Activated gamma-delta T cell treated with Interleukin-2 at 50 U/mL for 16 hours (primary cell): ENCODE measurements at regions not wholly inside any gene's neighbourhood (a gene's known extent, or its start where the extent isn't known, plus 50 kb on each side); places are given as distances from the start of the nearest gene placed in this dataset.

Experiments used
- DNase-seq: peaks from one replicate; pipeline ENCODE4 v3.0.0-alpha.2; 2020

DNA sequence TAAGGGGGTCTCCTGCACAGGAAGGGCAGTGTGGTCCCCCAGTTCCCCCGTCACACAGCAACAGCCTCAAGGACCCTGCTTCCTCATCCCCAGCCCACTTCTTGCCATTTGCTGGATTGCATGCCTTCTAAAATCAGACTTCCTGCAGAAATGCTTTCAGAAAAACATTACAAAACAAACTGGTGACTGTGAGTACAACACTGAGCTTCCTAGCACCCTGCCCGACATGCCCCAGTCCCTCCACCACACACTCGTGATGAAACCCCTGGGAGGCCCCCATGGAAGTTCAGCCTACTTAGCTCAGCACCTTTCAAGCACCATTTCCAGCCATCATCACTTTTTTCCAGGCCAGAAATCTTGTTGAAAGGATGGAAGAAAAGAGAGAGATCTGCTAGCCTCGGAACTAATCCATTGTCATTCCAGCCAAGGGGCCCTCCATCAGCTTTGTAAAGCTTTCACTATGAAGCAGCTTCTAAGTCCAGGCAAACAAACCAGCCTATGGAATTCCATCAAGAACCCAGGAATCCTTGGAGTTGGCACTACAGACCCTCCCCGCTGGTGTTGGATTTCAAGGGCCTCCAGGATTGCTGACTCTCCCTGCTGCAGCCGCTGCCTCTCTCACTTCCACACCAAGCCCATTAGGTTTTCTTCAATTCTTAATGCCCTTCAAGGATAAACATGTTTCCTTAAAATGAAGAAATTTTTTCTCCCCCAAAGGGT lies 114.6 kb downstream of the C5orf15 start:
- no peak for DNase-seq

DNA sequence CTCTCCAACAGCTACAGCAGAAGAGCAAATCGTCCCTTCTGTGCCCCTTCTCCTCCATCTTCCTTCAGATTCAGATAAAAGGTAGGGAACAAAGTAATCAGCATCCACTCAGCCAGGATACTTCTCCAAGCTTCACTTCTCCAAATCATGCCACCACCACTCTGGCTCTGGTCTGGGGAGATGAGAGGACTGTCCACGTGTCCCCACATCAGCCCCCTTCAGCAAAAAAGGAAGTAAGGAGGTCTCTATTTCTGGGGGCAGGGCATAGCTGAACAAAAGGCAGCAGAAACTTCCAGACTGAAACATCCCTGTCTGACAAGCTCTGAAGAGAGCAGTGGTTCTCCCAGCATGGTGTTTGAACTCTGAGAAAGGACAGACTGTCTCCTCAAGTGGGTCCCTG lies 116.9 kb downstream of the C5orf15 start:
- no peak for DNase-seq

DNA sequence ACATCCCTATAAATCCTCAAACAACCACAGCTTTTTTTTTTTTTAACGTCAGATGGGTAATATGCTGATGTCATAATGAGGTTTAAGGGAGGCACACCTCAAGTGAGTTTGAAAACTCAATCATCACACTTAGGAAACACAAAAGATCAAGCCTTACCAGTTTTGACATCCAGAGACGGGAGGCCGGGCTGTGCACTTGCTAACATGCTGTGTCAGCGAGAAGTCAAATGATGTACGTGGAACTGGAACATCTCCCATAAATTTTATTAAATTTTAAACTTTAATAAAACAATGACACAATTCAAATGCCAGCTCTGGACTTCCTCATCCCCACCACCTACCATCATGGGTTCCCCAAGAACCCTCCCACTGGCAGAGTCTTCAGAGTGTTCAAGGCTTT lies 117.6 kb downstream of the C5orf15 start:
- DNase-seq: no peak

DNA sequence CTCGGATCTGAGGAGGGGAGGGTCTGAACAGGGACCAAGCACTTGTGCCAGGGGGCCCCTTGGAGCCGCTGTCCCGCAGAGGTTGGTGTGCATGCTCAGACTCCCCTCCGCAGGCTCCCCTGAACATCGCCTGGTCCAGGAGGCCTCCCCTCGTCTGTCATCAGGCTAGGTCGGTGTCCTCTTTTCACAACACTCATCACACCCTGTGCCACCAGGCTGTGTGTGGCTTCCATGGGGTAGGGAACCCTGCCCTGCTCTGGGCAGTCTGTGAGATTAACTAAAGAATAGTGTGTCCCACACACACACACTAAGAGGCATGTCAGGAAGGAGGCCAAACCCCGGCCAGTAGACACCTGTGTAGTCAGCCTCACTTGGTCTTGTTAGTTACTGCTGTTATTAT lies 119.3 kb downstream of the C5orf15 start:
- no peak for DNase-seq

DNA sequence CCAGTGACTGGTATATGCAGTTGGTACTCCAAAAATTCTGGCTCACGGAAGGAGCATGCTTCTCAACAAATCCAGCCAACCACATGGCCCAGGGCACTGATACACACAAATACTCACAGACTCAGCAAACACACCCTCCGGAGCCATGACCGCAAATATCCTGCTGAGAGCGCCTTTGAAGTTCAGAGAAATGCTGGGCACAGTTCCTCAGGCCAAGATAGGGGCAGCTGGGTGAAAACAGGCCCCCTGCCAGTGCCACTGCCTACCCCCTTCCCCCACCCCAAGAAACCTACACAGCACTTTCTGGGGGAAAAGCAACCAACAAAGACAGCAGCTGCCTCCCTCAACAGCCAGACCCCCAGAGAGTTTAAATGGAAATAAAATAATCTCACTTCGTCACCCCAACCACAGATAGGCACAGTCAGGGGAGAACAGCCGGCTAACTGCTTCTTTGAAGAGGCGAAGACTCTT lies 120.0 kb downstream of the C5orf15 start:
- no peak for DNase-seq

DNA sequence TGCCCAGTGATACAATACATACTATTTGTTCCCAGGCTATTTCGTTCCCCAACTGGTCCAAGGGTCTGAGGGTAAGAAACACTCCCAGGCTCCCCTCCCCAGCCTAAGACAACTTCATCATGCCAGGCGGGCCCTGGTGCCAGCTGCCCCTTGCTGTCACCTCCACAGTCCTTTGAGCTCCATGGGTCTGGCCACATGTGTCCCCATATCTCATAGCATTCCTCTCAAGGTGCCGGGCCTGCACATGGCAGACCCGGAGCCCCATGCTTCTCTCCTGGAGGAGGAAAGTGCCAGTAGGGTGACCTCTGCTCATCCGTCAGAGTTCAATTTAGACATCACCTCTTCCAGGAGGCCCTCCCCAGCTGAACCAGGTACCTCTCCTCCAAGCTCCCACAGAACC lies 120.5 kb downstream of the C5orf15 start:
- DNase-seq: no peak

DNA sequence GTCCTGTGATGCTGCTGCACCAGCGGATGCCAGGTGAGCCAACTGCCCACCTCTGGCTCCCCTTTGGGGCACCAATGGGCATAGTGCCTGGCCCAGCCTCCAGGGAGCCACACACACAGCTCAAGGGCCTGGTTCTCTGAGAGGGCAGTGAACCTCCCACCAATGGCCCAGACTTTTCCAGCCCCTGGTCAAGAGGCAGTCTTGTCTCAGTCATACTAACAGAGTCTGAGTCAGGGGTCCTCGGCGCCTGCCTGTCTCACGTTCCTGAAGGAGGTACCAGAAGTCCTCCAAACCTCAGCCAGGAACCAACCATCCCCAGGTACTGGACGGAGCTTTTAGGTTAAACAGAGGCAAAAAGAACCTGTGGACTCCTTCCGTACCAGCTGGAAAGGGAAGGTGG lies 121.1 kb downstream of the C5orf15 start:
- no peak for DNase-seq

DNA sequence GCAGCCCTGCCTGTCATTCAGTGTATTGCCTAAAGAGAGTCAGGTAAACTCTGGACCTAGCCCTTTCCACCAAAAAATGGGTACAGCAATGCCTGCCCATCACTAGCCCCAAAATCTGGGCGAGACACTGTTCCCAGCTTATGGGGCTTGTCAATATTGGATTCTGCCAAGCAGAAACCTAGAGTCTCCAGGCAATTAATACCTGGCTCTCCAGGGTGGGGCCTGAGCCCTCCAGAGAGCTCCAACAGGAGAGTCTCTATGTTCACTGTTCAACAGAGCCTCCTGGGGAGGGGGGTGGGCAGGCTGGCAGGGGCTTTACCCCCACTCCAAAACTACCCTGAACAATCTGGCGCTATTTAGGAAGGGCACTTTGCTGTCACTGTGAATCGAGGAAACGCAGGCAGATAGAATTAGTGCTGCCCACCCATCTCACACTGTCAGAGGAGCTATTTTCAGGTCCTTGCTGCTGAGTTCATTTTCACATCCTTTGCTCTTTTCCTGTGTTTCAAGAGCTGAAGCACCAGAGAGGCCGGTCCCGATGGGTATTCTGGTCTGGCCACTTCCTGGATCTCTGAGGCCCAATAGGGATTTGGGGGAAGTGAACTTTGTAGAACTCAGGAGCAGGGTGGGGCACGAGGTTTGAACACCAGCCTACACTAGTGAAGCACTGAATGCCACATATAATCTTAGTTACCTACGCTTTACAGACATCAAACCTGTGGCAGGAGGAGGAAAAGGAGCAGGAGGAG lies 121.8 kb downstream of the C5orf15 start:
- no peak for DNase-seq

DNA sequence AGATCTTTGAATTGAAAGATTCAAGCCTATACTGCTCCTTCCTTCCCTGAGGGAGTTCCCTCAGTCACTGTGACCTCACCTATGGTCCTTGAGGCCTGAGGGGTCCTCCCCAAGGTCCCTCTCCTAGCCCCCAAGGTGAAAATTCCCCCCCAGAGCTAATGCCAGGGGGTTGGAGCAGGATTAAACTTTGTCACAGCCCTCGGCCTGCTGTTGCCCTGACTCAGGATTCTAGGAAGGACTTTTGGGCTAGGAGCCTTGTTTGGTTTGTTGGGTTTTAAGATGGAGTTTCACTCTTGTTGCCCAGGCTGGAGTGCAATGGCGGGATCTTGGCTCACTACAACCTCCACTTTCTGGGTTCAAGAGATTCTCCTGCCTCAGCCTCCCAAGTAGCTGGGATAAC lies 123.2 kb downstream of the C5orf15 start:
- DNase-seq: no peak

DNA sequence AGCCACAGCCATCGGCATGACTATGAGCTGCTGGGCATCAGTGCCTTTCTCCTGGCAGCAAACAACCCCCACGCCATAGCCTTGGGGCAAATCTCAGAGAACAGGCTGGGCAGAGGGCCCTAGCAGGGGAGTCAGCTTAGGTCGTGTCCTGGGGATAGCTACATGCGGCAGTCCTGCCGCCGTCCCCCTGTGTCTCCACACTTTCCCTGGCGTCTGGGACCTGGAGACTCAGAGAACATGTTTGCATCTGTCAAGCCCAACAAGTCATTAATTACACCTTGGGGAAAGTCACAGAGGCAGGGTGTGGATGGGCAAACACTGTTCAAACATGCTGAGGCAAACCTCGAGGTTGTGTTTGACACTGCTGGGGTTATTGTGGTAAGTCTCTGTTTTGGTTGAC lies 123.6 kb downstream of the C5orf15 start:
- DNase-seq: no peak

DNA sequence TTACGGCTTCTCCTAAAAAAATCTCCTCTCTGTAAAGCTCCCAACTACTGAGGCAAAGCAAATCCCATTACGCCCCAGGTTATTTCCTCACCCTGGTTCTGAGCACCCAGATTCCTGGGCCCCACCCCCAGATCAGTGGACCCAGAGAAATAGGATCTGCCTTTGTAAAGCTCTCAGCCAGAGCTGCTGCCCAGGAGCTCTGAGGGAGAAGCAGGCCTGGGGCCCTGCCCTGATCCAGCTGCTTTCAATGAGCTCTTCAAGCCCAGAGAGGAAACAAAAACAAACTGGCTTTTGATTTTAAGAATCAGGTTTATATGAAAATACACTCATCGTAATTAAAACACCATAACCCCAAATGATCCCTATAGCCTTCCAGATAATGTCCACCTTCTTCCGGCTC lies 124.5 kb downstream of the C5orf15 start:
- DNase-seq: no peak

DNA sequence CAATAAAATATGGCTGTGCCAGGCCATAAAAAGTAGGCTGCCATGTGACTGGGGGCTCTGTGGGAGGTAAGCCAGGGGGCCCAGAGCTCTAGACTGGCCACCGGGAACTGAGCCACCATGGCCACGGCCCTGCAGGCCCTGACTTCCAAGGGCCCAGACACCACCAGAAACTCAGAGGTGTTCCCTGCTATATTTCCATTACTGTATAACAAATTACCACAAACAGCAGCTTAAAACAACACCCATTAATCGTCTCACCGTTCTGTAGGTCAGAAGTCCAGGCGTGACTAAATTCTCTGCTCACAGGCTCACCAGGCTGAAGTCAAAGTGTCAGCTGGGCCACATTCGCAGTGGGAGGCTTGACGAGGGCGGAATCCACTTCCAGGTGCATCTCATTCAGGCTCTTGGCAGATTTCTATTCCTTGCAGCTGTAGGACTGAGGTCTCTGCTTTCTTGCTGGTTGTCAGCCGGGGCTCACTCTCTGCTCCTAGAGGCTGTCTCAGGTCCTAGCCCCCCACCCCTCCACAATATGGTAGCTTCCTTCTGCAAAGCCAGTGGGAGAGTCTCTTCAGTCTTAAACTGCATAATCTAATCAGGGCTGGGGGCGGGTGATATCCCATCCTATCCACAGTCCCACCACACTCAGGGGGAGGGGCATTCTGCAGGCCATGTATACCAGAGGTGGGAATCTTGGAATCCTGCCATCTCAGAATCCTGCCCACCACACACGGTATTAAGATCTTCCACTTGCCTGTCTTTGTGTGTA lies 125.4 kb downstream of the C5orf15 start:
- no peak for DNase-seq

DNA sequence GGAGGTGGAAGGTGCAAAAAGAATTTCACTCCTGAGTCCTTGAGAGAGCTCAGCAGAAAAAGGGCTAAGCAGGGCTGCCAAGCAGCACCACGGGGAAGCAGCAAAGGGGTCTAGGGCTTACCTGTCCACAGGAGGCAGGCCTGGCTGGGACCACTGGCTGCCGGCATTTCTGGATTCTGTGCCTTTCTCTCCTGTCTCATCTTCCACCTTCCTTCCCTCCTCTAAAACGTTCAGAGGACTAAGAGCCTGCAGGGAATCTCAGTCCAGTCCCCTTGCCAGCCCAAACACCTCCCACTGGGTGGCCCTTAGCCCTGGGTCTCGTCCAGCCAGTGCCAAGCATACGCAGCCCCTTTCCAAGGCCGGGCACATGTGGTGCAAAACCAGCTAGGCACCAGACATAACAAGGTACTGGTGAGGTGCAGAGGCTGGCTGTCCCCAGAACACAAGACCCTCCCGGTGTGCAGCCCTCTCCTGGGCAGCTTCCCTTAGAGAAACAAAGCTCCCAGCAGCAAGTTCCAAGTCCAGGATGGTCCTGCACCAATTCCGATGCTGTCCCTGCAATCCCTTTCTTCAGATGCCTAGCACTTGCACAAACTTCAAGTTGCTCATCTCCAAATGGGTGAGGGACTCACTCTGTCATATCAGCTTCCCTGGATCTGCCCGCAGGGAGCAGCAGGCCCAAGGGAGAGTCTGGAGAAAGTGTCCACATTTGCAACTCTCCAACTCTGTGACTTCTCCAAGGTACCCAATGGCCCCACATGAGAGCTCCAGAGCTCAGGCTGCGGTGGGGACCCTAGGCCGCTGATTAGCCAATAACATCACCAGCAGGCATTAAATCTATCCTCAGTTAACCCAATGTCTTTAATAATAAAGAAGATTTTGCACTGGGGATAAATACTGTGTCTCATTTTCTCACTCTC lies 126.3 kb downstream of the C5orf15 start:
- no peak for DNase-seq

DNA sequence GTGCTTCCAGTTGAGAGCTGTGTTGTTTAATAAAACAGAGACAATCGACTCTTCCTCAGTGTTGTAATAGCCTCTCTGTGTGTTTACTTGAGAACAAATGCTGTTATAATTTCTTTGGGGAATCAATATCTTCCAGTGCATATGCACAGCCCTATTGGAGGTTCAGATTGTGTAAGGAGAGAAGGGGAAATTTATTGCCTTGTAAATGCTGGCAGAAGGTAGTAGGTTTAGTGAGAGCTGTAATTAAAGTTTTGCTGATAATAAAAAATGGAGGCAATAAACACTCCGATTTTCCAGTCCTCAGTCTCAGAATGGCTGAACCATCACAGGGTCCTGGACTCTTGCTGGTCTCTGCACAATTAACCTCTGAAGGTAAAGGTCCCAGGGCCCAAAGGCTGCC lies 128.3 kb downstream of the C5orf15 start:
- DNase-seq: no peak

DNA sequence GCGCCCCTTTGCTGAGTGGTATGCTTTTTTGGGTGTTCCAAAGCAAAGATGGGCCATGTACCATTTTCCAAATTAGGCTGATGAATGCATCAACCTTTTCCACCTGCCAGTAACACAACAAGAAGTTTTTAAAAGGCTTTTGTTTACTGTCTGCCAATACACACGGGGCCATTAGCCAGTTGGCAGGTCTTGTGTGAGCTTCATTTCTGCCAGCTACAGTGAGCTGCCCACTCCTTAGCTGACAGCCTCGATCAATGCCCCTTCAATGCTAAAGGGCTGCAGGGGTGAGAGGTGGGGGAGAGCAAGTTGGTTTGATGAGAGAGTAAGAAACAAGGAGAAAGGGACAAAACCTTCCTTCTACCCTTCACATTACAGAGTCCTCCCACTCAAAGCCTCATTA lies 128.7 kb downstream of the C5orf15 start:
- DNase-seq: no peak

DNA sequence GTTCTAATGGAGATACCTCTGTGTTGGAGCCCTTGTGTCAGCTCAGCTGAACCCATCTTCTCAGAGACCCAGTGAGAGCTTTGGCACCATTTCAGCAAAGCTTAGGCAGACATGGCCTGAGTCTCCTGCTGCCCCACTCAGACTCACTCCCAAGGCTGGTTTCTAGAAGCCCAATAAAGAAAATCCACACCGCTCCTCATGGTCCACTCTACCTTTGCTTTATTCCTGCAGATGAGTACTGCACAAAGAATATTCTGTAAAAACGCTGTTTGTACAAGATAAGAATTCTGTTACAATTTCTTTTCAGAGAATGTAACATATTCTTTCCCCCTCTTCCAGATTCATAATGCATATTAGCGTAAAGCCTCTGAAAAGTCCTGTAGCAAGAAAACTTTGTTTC lies 129.3 kb downstream of the C5orf15 start:
- DNase-seq: no peak

DNA sequence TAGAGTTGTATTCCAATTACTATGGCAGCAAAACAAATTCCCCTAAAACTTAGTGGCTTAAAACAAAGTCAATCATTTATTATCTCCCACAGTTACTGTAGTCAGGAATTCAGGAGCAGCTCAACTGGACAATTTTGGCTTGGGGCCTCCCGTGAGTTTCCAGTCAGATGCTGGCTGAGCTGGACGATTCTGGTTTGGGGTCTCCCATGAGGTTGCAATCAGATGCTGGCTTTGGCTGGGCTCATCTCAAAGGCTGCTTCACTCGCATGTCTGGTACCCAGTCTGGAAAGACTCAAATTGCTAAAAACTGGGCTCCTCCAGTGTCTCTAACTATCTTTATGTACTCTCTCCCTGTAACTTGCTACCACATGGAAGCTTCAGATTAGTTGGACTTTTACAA lies 130.1 kb downstream of the C5orf15 start:
- no peak for DNase-seq

DNA sequence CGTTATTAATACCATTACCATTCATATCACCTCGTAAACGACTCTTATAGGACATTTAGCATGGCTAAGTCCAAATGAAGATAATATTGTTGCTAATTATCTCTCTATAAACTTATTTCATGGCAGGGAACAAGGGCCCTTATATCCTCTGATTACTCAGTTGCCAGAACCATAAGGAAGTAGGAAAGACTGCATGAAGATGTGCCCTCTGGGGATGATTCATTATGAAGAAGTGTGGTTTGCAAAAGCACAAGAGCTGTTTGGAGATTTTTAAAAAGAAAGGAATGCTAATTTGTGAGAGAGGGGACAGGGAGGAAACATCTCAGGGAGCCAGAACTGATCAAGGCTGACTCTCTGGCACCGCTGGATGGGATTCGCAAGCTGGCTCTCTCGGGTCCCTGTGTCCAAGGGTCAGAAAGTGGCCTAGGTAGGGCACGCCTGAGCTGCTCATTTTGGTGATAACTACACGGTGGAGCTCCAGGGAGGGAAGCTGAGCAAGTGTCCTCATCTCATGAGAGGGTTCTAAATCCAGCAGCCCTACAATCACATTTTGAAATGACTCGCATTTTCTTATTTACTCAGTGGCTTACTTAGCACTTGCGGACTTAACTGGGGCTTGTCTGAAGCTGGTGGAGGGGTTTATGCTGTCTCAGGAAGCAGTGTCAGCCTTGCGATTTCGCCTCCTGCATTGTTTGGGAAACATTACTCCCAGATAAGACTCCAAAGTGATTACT lies 136.8 kb downstream of the C5orf15 start:
- no peak for DNase-seq

DNA sequence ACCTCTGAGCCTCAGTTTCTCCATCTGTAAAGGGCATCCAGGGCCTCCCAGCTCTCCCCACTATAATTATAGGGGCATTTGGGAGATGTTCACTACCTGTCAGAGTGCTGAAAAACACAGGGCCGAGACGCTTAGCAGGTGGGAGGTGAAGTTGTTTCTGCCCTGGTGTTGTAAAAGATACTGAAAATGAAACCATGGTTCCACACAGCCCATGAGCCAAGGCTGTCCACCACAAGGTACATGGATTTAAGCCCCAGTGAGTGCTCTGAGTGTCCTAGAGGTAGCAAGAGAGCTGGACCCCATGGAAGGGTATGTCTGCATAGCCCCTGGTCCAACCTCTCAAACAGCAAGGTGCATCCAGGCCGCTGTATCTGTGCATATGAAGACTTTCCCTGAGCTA lies 137.5 kb downstream of the C5orf15 start:
- no peak for DNase-seq

DNA sequence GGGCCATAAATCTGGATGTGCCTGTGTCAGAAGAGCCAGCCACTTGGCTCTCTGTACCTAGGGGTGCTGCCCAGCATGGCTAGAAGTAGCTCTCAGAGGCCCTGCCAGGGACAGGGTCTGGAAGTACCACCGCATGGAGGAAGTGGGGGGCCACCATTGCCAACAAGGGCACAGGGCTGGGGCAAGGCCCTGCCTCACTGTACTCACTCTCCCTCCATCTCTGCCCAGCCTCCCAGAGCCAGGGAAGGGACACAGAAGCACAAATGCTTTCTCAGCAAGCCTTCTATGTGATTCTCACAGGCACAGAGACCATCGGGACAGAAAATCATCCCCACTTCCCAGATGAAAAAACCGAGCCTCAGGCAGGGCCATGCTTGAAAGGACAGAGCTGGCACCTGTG lies 138.1 kb downstream of the C5orf15 start:
- DNase-seq: no peak

DNA sequence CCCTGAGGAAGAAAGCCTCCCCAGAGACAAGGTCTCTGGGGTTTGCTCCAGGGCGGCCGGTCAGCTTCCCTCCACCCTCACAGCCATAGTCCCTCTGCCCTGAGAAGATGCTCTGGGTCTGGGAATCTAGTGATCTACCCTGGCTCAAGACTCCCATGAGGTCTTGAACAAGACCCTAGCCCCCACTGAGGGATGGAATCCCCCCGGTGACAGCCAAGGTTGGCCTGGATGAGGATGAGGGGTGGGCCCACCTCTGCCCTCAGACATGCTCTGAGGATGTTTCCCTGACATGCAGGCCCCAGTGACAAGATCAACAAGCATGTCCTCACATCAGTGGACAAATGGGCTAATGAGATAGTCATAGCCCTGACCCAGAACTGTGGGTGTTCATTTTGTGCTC lies 138.6 kb downstream of the C5orf15 start:
- no peak for DNase-seq

DNA sequence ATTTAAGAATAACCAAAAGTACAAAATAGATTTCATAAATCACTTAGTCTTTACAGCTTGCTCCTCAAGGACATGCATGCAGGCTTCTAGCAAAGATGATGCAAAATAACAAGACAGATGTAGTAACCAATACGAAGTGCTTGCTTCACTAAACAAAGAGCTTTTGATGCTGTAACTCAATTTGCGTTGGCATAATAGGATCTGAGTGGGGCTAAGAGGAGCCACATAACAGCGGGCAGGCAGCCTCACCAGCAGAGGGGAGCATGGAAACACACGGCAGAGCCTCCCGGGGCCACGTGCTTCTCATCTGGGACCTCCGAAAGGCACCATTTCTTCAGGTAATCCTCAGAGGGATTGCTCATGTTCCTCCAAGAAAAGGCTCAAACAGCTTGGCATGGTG lies 139.7 kb downstream of the C5orf15 start:
- no peak for DNase-seq
